GM23338 (cell line): ENCODE measurements at regions not wholly inside any gene's neighbourhood (a gene's known extent, or its start where the extent isn't known, plus 50 kb on each side); places are given as distances from the start of the nearest gene placed in this dataset.
A peak's percentile ranks its signal among the peaks of the same experiment; 100 is the strongest.

Source experiments
- ATAC-seq: fragments of 200-7000 bp; cut with Tn5 transposase; 3 replicates; pipeline ENCODE4 v1.9.1; 2020
- DNase-seq: peaks from one replicate; pipeline ENCODE4 v3.0.0-alpha.2; 2015; ENCODE audit warnings: low spot score
- H2AFZ ChIP-seq: fragments of 200-600 bp; sonication (generic); 2 replicates; pipeline ENCODE4 v1.8.0; 2016; ENCODE audit warnings: antibody characterized with exemption, mild to moderate bottlenecking, moderate library complexity
- H3F3A ChIP-seq: fragments of 200-600 bp; sonication (generic); replicated peaks from 2 replicates; pipeline ENCODE4 v1.8.0; 2017; ENCODE audit warnings: antibody characterized with exemption, mixed run types, low read depth
- H3K27ac ChIP-seq: fragments of 200-600 bp; sonication (generic); 2 replicates; pipeline ENCODE4 v1.6.1; 2016; ENCODE audit warnings: low read depth
- H3K27me3 ChIP-seq: fragments of 200-600 bp; sonication (generic); 2 replicates; pipeline ENCODE4 v1.8.0; 2016; ENCODE audit warnings: mild to moderate bottlenecking, mixed run types, moderate library complexity; ENCODE audit not compliant: insufficient read depth
- H3K36me3 ChIP-seq: fragments of 200-600 bp; sonication (generic); 2 replicates; pipeline ENCODE4 v1.8.0; 2016; ENCODE audit warnings: mild to moderate bottlenecking; ENCODE audit not compliant: insufficient read depth
- H3K4me1 ChIP-seq: fragments of 200-600 bp; sonication (generic); 2 replicates; pipeline ENCODE4 v1.8.0; 2016; ENCODE audit warnings: mild to moderate bottlenecking, moderate library complexity; ENCODE audit not compliant: insufficient read depth
- H3K4me2 ChIP-seq: fragments of 200-600 bp; sonication (generic); 2 replicates; pipeline ENCODE4 v1.7.1; 2017; ENCODE audit warnings: mixed run types
- H3K4me3 ChIP-seq: fragments of 200-600 bp; sonication (generic); 2 replicates; pipeline ENCODE4 v1.6.1; 2016; ENCODE audit warnings: mixed run types
- H3K79me2 ChIP-seq: fragments of 200-600 bp; sonication (generic); replicated peaks from 2 replicates; pipeline ENCODE4 v1.8.0; 2017; ENCODE audit warnings: mild to moderate bottlenecking; ENCODE audit not compliant: insufficient read depth
- H3K9me2 ChIP-seq: fragments of 200-600 bp; sonication (generic); 2 replicates; pipeline ENCODE4 v1.8.0; 2017; ENCODE audit not compliant: insufficient read depth
- H4K20me1 ChIP-seq: fragments of 200-600 bp; sonication (generic); replicated peaks from 2 replicates; pipeline ENCODE4 v1.8.0; 2017; ENCODE audit warnings: mild to moderate bottlenecking; ENCODE audit not compliant: insufficient read depth
- H3K27ac Mint-ChIP-seq: 2 replicates; pipeline ENCODE4 v1.8.0; 2020; ENCODE audit warnings: inconsistent platforms, mild to moderate bottlenecking, moderate library complexity, mixed read lengths
- H3K27me3 Mint-ChIP-seq: 3 replicates; pipeline ENCODE4 v1.8.0; 2022; ENCODE audit warnings: low read depth, mild to moderate bottlenecking, moderate library complexity, mixed read lengths, inconsistent platforms; ENCODE audit not compliant: insufficient read depth, poor library complexity
- H3K36me3 Mint-ChIP-seq: 3 replicates; pipeline ENCODE4 v1.8.0; 2021; ENCODE audit warnings: low read depth, mild to moderate bottlenecking, inconsistent platforms, moderate library complexity, mixed read lengths
- H3K4me1 Mint-ChIP-seq: 3 replicates; pipeline ENCODE4 v1.8.0; 2020; ENCODE audit warnings: mild to moderate bottlenecking, inconsistent platforms, mixed read lengths
- H3K4me3 Mint-ChIP-seq: 3 replicates; pipeline ENCODE4 v1.8.0; 2021; ENCODE audit warnings: moderate library complexity, mild to moderate bottlenecking, inconsistent platforms, mixed read lengths
- H3K9me3 Mint-ChIP-seq: 3 replicates; pipeline ENCODE4 v1.8.0; 2020; ENCODE audit warnings: moderate library complexity, mild to moderate bottlenecking, inconsistent platforms, mixed read lengths
- CREB1 ChIP-seq: fragments of 250-450 bp; sonication (Bioruptor Pico); IDR thresholded peaks from 2 replicates; pipeline ENCODE4 v1.5.0; 2020; ENCODE audit warnings: low read depth, mild to moderate bottlenecking, moderate library complexity
- CTCF ChIP-seq, 2 experiments: fragments of 200-600 bp in 1 of 2; sonication (generic) in 1 of 2; conservative IDR thresholded peaks; 2 replicates each; pipeline versions ENCODE4 v1.5.1 to v1.6.1; 2016 to 2017; ENCODE audit warnings: antibody characterized with exemption in 2 of 2, low read depth in 2 of 2, mild to moderate bottlenecking in 2 of 2, moderate library complexity in 1 of 2
- EZH2 ChIP-seq: fragments of 200-600 bp; sonication (generic); IDR thresholded peaks from one replicate; pipeline ENCODE4 v1.8.0; 2017; ENCODE audit warnings: antibody characterized with exemption, mild to moderate bottlenecking, low read depth; ENCODE audit not compliant: unreplicated experiment
- JUNB ChIP-seq: IDR thresholded peaks from one replicate; pipeline ENCODE4 v1.6.1; 2016; ENCODE audit warnings: antibody characterized with exemption; ENCODE audit not compliant: unreplicated experiment
- NANOG ChIP-seq: IDR thresholded peaks from 2 replicates; pipeline ENCODE4 v1.6.1; 2016; ENCODE audit warnings: antibody characterized with exemption, borderline replicate concordance
- POLR2AphosphoS5 ChIP-seq: IDR thresholded peaks from 2 replicates; pipeline ENCODE4 v1.6.1; 2016; ENCODE audit warnings: antibody characterized with exemption, low read depth
- STAT1 ChIP-seq: IDR thresholded peaks from one replicate; pipeline ENCODE4 v1.6.1; 2016; ENCODE audit warnings: antibody characterized with exemption; ENCODE audit not compliant: unreplicated experiment
- ZNF114 ChIP-seq: fragments of 250-450 bp; sonication (Bioruptor Pico); IDR thresholded peaks from 2 replicates; pipeline ENCODE4 v1.5.0; 2020; ENCODE audit warnings: mild to moderate bottlenecking, moderate library complexity
- ZNF331 ChIP-seq: fragments of 250-450 bp; sonication (Bioruptor Pico); IDR thresholded peaks from 2 replicates; pipeline ENCODE4 v1.5.0; 2020; ENCODE audit warnings: low read depth, mild to moderate bottlenecking, moderate library complexity
- TF ChIP-seq, protein P1 (sequence below): fragments of 250-450 bp; sonication (Bioruptor Pico); IDR thresholded peaks from 2 replicates; pipeline ENCODE4 v1.5.0; 2020; ENCODE audit warnings: mild to moderate bottlenecking, moderate library complexity

GRCh38 chr7:33831389-33832141, 73.8 kb upstream of the BMPER start:
- no peak overlapping the region for H3K4me3 Mint-ChIP-seq
- Histone ChIP-seq H3K79me2 (no peaks in the 10 kb centered on the region), H3K27ac (no peak overlapping the region), H3K36me3 (no peaks in the 10 kb centered on the region), H3K4me1 (no peaks in the 10 kb centered on the region), H2AFZ (no peak overlapping the region), H3K4me2 (no peak overlapping the region), H4K20me1 (peaks cover 6% of the 10 kb centered on the region; the same call in 1 of the 2 replicates), H3K27me3 (no peaks in the 10 kb centered on the region), H3K4me3 (no peak overlapping the region), H3K9me2 (no peaks in the 10 kb centered on the region), H3F3A (no peaks in the 10 kb centered on the region)
- peaks cover under 1% of the 10 kb centered on the region; the same call in 1 of the 3 replicates for H3K9me3 Mint-ChIP-seq
- DNase-seq (peak; percentile 3), ATAC-seq (no peak)
- H3K4me1 Mint-ChIP-seq: no peaks in the 10 kb centered on the region; the same call in 2 of the 3 replicates
- no peak overlapping the region for H3K27ac Mint-ChIP-seq
- H3K27me3 Mint-ChIP-seq: peaks cover 3% of the 10 kb centered on the region
- H3K36me3 Mint-ChIP-seq: no peaks in the 10 kb centered on the region
- TF ChIP-seq POLR2AphosphoS5 (no peak), EZH2 (no peak), JUNB (no peak), ZNF114 (no peak), CTCF (conservative IDR thresholded peaks at IDR 0.05; ENCODE audit: low read depth in 2 of 2) (no peak), ZNF331 (CRISPR knock-in tag) (no peak), STAT1 (no peak), NANOG (no peak), CREB1 (CRISPR knock-in tag) (no peak)
- TF ChIP-seq, protein P1, sequence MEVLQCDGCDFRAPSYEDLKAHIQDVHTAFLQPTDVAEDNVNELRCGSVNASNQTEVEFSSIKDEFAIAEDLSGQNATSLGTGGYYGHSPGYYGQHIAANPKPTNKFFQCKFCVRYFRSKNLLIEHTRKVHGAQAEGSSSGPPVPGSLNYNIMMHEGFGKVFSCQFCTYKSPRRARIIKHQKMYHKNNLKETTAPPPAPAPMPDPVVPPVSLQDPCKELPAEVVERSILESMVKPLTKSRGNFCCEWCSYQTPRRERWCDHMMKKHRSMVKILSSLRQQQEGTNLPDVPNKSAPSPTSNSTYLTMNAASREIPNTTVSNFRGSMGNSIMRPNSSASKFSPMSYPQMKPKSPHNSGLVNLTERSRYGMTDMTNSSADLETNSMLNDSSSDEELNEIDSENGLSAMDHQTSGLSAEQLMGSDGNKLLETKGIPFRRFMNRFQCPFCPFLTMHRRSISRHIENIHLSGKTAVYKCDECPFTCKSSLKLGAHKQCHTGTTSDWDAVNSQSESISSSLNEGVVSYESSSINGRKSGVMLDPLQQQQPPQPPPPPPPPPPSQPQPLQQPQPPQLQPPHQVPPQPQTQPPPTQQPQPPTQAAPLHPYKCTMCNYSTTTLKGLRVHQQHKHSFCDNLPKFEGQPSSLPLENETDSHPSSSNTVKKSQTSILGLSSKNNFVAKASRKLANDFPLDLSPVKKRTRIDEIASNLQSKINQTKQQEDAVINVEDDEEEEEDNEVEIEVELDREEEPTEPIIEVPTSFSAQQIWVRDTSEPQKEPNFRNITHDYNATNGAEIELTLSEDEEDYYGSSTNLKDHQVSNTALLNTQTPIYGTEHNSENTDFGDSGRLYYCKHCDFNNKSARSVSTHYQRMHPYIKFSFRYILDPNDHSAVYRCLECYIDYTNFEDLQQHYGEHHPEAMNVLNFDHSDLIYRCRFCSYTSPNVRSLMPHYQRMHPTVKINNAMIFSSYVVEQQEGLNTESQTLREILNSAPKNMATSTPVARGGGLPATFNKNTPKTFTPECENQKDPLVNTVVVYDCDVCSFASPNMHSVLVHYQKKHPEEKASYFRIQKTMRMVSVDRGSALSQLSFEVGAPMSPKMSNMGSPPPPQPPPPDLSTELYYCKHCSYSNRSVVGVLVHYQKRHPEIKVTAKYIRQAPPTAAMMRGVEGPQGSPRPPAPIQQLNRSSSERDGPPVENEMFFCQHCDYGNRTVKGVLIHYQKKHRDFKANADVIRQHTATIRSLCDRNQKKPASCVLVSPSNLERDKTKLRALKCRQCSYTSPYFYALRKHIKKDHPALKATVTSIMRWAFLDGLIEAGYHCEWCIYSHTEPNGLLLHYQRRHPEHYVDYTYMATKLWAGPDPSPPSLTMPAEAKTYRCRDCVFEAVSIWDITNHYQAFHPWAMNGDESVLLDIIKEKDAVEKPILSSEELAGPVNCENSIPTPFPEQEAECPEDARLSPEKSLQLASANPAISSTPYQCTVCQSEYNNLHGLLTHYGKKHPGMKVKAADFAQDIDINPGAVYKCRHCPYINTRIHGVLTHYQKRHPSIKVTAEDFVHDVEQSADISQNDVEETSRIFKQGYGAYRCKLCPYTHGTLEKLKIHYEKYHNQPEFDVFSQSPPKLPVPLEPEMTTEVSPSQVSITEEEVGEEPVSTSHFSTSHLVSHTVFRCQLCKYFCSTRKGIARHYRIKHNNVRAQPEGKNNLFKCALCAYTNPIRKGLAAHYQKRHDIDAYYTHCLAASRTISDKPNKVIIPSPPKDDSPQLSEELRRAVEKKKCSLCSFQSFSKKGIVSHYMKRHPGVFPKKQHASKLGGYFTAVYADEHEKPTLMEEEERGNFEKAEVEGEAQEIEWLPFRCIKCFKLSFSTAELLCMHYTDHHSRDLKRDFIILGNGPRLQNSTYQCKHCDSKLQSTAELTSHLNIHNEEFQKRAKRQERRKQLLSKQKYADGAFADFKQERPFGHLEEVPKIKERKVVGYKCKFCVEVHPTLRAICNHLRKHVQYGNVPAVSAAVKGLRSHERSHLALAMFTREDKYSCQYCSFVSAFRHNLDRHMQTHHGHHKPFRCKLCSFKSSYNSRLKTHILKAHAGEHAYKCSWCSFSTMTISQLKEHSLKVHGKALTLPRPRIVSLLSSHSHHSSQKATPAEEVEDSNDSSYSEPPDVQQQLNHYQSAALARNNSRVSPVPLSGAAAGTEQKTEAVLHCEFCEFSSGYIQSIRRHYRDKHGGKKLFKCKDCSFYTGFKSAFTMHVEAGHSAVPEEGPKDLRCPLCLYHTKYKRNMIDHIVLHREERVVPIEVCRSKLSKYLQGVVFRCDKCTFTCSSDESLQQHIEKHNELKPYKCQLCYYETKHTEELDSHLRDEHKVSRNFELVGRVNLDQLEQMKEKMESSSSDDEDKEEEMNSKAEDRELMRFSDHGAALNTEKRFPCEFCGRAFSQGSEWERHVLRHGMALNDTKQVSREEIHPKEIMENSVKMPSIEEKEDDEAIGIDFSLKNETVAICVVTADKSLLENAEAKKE (CRISPR knock-in tag): no peak
